Esophagus squamous epithelium (tissue), 5 donors: ENCODE measurements at regions not wholly inside any gene's neighbourhood (a gene's known extent, or its start where the extent isn't known, plus 50 kb on each side); places are given as distances from the start of the nearest gene placed in this dataset.

Experiments used
- DNase-seq: peaks from one replicate; lab custom pipeline; 2025; lab: John Stamatoyannopoulos, UW
- H3K27ac ChIP-seq, 4 donors: fragments of 200-600 bp; sonication (generic); one replicate each; pipeline ENCODE4 v1.5.1; 2016 to 2019; ENCODE audit warnings: mild to moderate bottlenecking in 1 of 4
- H3K27me3 ChIP-seq, 4 donors: fragments of 200-600 bp; sonication (generic); 1 replicate in 3 of 4; 2 replicates in 1 of 4; pipeline versions ENCODE4 v1.5.1 to v1.6.0; 2017 to 2021; ENCODE audit warnings: antibody characterized with exemption in 1 of 4
- H3K36me3 ChIP-seq, 3 donors: fragments of 200-600 bp; sonication (generic); one replicate each; pipeline ENCODE4 v1.5.1; 2016 to 2019
- H3K4me1 ChIP-seq, 3 donors: fragments of 200-600 bp; sonication (generic); one replicate each; pipeline ENCODE4 v1.5.1; 2017 to 2019
- H3K4me3 ChIP-seq, 4 donors: fragments of 200-600 bp; sonication (generic); 1 replicate in 3 of 4; 2 replicates in 1 of 4; pipeline ENCODE4 v1.5.1; 2016 to 2019; ENCODE audit warnings: mild to moderate bottlenecking in 2 of 4, moderate library complexity in 1 of 4
- H3K9me3 ChIP-seq, 3 donors: fragments of 200-600 bp; sonication (generic); one replicate each; pipeline ENCODE4 v1.5.1; 2016 to 2019
- POLR2A ChIP-seq, 4 donors: fragments of 450-650 bp; IDR thresholded peaks; one replicate each; pipeline ENCODE4 v1.6.1; 2017; ENCODE audit warnings: antibody characterized with exemption in 4 of 4, mild to moderate bottlenecking in 4 of 4, moderate library complexity in 3 of 4
- WGBS, 2 donors: methylation state at CpG; one replicate each; pipeline ENCODE4 v1.1.5; 2018; 5-methylcytosine and 5-hydroxymethylcytosine counted together
- intact Hi-C: fragments of 100-400 bp; cut with DNase I; formaldehyde crosslinking; loops from one replicate; pipeline ENCODE4 v1.15.0; 2022
- TF ChIP-seq, protein P1 (sequence below), 6 experiments: fragments of 450-650 bp in 4 of 6; fragments of 200-600 bp in 2 of 6; sonication (generic) in 2 of 6; IDR thresholded peaks; one replicate each; pipeline ENCODE4 v1.5.1; 2016 to 2019; ENCODE audit warnings: antibody characterized with exemption in 6 of 6, mild to moderate bottlenecking in 4 of 6, moderate library complexity in 4 of 6
- donor health status: DM: yes; HTN: yes; CAD: no.

GRCh38 chr4:32374206-32374605, 1654.0 kb downstream of the PCDH7 start:
- Histone ChIP-seq H3K4me1 (no peaks in the 10 kb centered on the region), H3K27me3 (no peaks in the 10 kb centered on the region), H3K27ac (no peak overlapping the region), H3K36me3 (no peaks in the 10 kb centered on the region), H3K4me3 (no peak overlapping the region), H3K9me3 (no peaks in the 10 kb centered on the region)
- intact Hi-C loops = no loop called here
- DNase-seq = no peak
- 51 to 60% methylated on average over 2 of the region's 2 CpGs for WGBS, 2 donors
- TF ChIP-seq POLR2A (IDR thresholded peaks at IDR 0.05) = no peak
- TF ChIP-seq, protein P1, sequence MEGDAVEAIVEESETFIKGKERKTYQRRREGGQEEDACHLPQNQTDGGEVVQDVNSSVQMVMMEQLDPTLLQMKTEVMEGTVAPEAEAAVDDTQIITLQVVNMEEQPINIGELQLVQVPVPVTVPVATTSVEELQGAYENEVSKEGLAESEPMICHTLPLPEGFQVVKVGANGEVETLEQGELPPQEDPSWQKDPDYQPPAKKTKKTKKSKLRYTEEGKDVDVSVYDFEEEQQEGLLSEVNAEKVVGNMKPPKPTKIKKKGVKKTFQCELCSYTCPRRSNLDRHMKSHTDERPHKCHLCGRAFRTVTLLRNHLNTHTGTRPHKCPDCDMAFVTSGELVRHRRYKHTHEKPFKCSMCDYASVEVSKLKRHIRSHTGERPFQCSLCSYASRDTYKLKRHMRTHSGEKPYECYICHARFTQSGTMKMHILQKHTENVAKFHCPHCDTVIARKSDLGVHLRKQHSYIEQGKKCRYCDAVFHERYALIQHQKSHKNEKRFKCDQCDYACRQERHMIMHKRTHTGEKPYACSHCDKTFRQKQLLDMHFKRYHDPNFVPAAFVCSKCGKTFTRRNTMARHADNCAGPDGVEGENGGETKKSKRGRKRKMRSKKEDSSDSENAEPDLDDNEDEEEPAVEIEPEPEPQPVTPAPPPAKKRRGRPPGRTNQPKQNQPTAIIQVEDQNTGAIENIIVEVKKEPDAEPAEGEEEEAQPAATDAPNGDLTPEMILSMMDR (IDR thresholded peaks at IDR 0.05) = no peak

- Histone ChIP-seq H3K9me3 (no peaks in the 10 kb centered on the region), H3K36me3 (no peaks in the 10 kb centered on the region), H3K27ac (no peak overlapping the region), H3K4me3 (no peak overlapping the region), H3K27me3 (no peaks in the 10 kb centered on the region), H3K4me1 (no peaks in the 10 kb centered on the region)
- DNase-seq = no peak
- intact Hi-C loops = no loop called here
- TF ChIP-seq, protein P1 (IDR thresholded peaks at IDR 0.05) = no peak
- TF ChIP-seq POLR2A (IDR thresholded peaks at IDR 0.05) = no peak
- WGBS, 2 donors = 12 to 21% methylated on average over 3 of the region's 3 CpGs
These were observed 1673.6 kb downstream of the PCDH7 start for GRCh38 chr4:32393806-32394205.

DNA sequence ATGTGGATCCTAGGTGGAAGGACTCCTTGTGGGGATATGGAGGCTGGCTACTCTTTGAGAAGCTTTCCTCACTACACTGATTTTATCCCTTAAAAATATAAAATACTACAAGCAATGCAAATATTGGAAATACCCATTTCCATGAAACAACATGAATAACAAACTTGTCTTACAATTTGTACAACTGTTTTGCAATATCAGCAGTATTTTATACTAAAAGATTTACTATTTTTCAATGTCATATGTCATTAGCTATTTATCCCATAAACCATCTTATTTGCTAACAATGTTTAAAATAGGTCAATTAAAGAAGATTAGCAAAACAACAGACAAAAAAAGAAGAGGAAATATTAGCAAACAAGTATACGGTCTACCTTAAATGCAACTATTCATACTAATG, 1674.1 kb downstream of the PCDH7 start:
- WGBS, 2 donors = 89 to 92% methylated on average over 1 of the region's 1 CpG
- no peak overlapping the region for H3K27ac ChIP-seq
- no peaks in the 10 kb centered on the region for H3K9me3 ChIP-seq
- DNase-seq = no peak
- no peaks in the 10 kb centered on the region for H3K27me3 ChIP-seq
- intact Hi-C loops = no loop called here
- no peaks in the 10 kb centered on the region for H3K4me1 ChIP-seq
- H3K4me3 ChIP-seq = no peak overlapping the region
- TF ChIP-seq, protein P1 (IDR thresholded peaks at IDR 0.05) = no peak
- TF ChIP-seq POLR2A (IDR thresholded peaks at IDR 0.05) = no peak
- H3K36me3 ChIP-seq = no peaks in the 10 kb centered on the region

GRCh38 chr4:32396507-32397070, 1676.4 kb downstream of the PCDH7 start:
- H3K4me3 ChIP-seq = no peak overlapping the region
- no peaks in the 10 kb centered on the region for H3K9me3 ChIP-seq
- no peaks in the 10 kb centered on the region for H3K4me1 ChIP-seq
- no peaks in the 10 kb centered on the region for H3K36me3 ChIP-seq
- H3K27me3 ChIP-seq = no peaks in the 10 kb centered on the region
- no peak overlapping the region for H3K27ac ChIP-seq
- no peak for DNase-seq
- 68 to 76% methylated on average over 7 of the region's 7 CpGs for WGBS, 2 donors
- intact Hi-C loops = no loop called here
- TF ChIP-seq POLR2A (IDR thresholded peaks at IDR 0.05) = no peak
- TF ChIP-seq, protein P1 (IDR thresholded peaks at IDR 0.05) = no peak

DNA sequence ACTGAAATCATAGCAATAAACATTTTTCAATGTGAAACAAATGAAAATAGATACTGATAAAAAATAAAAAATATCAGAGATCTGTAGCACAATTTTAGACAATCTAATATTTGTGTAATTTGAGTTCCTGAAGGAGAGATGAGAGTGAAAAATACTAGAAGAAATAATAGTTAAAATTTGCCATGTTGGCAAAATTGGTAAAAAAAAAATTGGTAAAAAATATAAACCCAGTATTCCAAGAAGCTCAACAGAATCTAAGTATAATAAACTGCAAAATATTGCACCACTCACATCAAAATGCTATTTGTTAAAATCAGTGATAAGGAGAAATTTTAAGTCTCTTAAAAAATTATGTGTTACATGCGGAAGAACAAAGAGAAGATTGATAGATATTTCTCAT, 1680.7 kb downstream of the PCDH7 start:
- H3K36me3 ChIP-seq = no peaks in the 10 kb centered on the region
- H3K4me3 ChIP-seq = no peak overlapping the region
- no peaks in the 10 kb centered on the region for H3K9me3 ChIP-seq
- no peaks in the 10 kb centered on the region for H3K4me1 ChIP-seq
- intact Hi-C loops = no loop called here
- WGBS, 2 donors = 84 to 90% methylated on average over 1 of the region's 1 CpG
- no peak for DNase-seq
- TF ChIP-seq POLR2A (IDR thresholded peaks at IDR 0.05) = no peak
- TF ChIP-seq, protein P1 (IDR thresholded peaks at IDR 0.05) = no peak
- no peaks in the 10 kb centered on the region for H3K27me3 ChIP-seq
- no peak overlapping the region for H3K27ac ChIP-seq
